SKM-1 (cell line): ENCODE measurements at regions not wholly inside any gene's neighbourhood (a gene's known extent, or its start where the extent isn't known, plus 50 kb on each side); places are given as distances from the start of the nearest gene placed in this dataset.
"Not testable (repeated sequence)": the region's sequence is repeated elsewhere in the genome, so short reads cannot be mapped to it uniquely, and the experiment has no call there.

Experiments used
- DNase-seq: peaks from one replicate; lab custom pipeline; 2025; ENCODE audit not compliant: unreplicated experiment; lab: John Stamatoyannopoulos, UW

- DNase-seq = no peak
These were observed 238.3 kb upstream of the NUDT12 start for GRCh38 chr5:103800741-103801495.

GRCh38 chr5:103793595-103794182 is 231.1 kb upstream of the NUDT12 start:
- no peak for DNase-seq

- DNase-seq = no peak
These were observed 223.0 kb upstream of the NUDT12 start for GRCh38 chr5:103785569-103785968.

DNA sequence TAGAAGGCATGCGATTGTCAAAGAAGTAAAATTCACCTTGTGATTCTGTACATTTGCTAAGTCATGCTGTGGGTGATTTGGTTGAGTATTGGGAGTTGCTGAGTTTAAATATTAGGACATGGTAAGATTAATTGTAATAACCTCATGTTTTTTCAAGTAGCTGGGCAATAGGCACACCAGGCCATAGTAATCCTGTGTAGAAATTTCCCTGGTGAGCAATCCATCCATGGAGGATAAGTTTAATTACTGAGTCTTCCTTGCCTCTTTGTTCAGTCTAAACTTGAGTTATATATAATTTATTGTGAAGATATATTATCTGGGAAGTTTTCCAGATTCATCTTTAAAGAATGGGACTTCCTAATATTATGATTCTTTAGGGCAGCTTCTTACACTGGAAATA is 221.1 kb upstream of the NUDT12 start:
- no peak for DNase-seq

DNA sequence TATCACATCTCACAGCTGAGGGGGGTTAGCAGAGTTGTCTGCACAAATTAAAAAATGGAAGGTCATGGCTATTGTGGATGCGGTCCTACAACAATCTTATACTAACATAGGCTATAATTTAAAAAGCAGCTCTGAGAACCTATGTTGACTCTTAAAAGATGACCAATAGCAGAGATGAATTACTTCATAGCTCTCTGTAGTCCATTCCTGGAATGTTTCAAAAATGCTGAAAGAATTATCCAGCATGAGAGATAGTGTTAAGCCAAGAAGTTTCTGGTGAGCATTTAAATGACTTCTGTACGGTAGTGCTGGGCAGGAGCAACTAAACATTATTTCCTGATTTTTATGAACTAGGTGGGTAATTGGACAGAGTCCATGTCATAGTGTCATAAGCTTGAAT is 218.2 kb upstream of the NUDT12 start:
- no peak for DNase-seq

DNA sequence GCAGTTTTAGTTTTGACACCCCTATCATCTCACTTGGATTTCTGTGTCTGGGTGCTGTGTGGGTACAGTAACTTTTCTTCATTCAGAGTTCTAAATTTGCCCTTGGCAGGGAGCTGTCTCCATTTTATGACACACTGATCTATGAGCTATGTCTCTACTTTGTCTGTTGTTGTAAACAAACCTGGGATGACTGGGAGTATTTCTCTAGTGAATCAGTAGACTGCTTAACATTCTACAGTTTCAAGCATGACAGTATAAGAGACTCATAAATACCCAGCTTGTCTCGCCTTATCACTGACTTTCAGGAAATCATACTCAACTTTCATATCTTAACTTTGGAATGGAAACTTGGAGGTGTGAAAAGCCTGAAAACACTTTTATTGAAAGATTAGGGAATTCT is 212.1 kb upstream of the NUDT12 start:
- DNase-seq = no peak

DNA sequence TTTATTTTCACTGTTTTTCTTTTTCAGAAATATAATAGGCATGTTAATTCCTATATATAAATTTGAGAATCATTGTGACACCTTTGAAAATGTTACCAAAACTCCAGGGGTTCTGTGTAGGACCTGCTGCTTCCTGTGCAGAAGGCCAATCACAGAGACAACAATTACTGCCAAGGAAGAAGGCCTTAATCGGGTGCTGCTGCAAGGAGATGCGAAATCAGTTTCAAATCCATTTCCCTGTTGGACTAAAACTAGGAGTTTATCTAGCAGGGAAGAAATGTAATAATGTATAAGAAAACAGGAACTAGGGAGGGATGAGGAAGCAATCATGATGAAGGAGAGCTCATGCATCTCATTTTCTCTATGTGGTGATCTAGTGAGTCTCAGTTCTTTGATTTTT is 209.7 kb upstream of the NUDT12 start:
- no peak for DNase-seq

GRCh38 chr5:103764403-103764802 is 201.8 kb upstream of the NUDT12 start:
- no peak for DNase-seq

DNA sequence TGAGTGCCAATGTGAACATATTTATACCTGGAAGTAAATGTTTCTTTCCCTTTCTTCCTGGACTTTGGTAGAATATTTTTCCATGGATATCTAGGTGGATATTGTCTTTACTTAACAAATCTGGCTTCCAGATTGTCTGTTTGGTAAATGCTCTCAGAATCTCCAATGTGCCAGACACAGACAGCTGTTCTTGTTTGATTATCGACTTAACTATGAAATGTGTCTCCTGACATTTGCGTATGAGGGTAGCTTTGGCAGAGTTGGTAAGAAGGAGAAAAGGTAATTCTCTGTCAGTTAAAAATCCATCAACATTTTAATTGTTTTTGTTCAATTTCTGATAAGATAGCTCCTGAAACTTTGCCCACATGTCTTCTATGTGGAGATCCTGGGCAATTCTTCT is 196.4 kb upstream of the NUDT12 start:
- DNase-seq = no peak

GRCh38 chr5:103755974-103756373 is 193.4 kb upstream of the NUDT12 start:
- DNase-seq = no peak

DNA sequence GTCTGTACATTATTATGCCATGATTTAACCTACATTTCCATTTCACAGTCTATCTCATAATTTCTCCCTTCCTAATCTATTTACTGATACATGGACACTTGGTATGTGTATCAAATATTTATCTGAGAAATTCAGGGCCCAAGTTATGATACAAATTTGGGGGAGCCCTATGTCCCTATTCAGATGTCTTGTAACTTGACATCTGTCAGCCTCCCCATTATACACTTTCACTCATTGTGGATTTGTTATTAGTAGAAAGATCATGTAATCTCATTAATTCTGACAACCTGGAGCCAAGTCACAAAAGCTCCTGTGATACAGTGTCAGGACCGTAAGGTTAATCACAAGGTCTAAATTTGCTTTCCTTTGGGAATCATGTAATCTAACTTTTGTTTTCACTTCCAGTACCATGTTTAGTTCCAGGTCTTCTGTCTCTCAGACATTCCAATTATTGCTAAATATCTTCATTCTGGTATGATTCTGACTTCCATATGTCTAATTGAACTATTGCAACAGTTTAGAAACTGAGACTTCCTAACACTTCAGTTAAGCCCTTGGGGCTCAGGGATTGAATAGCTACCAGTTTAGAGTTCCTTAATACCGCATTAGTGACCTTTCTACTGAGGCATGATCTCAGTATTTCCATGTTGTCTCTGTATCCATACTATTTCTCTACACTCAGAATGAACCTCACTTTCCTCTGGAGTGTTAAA is 182.9 kb upstream of the NUDT12 start:
- no peak for DNase-seq

GRCh38 chr5:103744159-103744558 is 181.6 kb upstream of the NUDT12 start:
- DNase-seq = no peak

DNA sequence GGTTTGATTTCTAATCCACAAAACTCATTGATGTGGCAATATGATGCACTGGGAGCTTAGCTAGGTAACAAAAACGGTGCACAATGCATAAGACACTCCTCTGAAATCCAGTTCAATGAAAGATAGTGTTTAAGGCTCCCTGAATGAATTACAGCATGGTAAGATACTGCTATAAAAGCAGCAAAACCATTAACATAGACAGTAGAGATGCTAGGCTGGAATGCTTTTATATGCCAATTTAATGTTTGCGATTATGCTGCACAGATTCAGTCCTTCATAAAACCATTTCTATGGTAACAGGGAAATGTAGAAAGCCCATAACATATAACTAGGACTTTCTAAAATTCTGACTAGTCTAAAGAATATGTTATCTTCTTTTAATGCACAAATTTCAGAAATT is 180.8 kb upstream of the NUDT12 start:
- no peak for DNase-seq

DNA sequence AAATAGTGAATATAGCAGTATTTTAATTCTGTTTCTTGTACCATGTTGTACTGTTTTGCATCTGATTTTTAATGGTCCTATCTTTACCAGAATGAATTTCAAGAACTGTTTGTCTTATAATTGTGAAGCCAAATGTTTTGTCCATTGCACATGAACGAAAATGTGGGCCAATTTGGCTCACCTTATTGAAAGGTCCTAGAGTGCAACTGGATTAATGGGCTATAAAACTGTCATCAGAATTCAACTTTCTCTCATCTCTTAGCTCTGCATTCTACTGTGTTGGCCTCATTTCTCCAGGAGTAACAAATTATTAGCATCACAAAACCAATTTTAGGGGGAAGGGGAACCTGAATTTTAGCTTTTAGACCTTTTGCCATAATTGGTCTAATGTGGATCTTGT is 179.4 kb upstream of the NUDT12 start:
- no peak for DNase-seq

- not testable (repeated sequence) for DNase-seq
These were observed 173.8 kb upstream of the NUDT12 start for GRCh38 chr5:103736343-103736742.

DNA sequence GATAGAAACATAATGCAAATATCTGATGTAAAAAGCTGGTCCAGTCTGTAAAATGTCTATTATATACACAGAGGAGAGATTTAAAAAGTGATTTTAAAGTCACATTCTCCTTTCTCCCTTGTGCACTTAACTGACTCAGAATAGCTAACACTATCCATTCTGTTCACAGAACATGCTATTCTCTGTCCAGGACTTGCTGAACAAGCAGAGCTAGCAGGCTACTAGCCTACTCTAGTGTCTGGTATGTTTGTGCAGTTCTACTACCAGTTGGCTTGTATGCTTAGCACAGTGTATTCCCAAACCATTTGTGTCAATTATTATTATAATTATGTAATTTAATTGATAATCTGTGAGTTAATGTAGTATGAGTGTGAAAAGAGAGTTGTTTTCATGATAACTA is 161.7 kb upstream of the NUDT12 start:
- no peak for DNase-seq

- no peak for DNase-seq
These were observed 158.6 kb upstream of the NUDT12 start for GRCh38 chr5:103721183-103721582.

- no peak for DNase-seq
These were observed 155.5 kb upstream of the NUDT12 start for GRCh38 chr5:103718108-103718507.

DNA sequence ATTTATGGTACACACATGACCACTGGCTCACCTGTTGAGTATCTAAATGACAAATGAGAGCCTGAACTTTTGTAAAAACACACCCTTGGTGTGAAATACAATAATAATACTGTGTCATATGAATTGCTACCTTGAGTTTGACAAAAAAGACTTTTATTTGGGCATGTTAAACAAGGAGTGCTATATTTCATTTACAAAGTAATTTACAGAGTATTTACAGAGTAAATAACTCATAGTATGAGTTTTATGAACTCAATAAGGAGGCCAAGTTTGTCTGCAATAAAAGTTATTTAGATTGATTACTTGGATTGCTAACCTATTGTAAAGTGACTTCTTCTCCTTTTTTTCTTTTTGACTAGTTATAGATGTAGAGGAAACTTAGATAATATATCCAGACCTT is 146.0 kb upstream of the NUDT12 start:
- no peak for DNase-seq

DNA sequence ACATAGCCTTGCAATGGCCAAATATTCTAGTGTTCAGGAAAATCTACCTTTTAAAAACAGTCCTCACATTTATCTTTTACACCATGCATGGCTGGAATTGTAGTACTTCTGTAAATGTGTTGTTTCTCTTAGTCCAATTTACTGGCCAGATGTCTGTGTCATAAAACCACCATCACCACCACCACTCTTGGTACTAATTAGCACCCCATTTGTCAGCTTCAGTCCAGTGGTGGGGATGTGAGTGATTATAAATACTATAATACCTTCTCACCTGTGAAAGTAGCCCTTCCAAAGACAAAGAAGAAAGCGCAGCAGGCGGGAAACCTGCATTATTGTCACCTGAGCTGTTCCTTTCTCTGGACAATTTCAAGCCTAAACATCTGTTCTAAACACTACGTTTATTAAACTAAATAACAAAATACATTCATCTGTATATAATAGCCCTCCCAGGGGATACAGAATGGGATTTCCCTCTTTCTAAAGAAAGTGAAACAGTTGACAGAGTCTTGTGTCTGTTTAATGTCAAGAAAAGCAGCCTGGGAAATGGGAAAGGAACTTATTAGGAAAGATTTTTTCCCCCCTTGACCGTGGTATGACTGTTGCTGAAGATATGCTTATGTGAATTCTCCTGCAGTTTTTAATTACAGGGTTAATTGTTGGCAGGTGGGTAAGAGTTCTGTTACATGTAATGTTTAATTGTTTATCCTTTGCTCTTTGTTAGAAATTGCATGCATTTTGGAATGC is 144.5 kb upstream of the NUDT12 start:
- no peak for DNase-seq

- DNase-seq = no peak
These were observed 141.0 kb upstream of the NUDT12 start for GRCh38 chr5:103703617-103704016.

GRCh38 chr5:103693517-103693916 is 130.9 kb upstream of the NUDT12 start:
- DNase-seq = no peak
